Transverse colon (tissue), 4 donors: ENCODE measurements at regions not wholly inside any gene's neighbourhood (a gene's known extent, or its start where the extent isn't known, plus 50 kb on each side); places are given as distances from the start of the nearest gene placed in this dataset.

Experiments used
- DNase-seq: peaks from one replicate; pipeline ENCODE4 v3.0.0-alpha.2; 2019
- H3K27ac ChIP-seq, 4 donors: fragments of 200-600 bp; sonication (generic); 2 replicates each; pipeline ENCODE4 v1.5.1; 2016 to 2018; ENCODE audit warnings: inconsistent platforms in 4 of 4
- H3K27me3 ChIP-seq: fragments of 200-600 bp; sonication (generic); 2 replicates; pipeline ENCODE4 v1.5.1; 2017; ENCODE audit warnings: inconsistent platforms
- H3K36me3 ChIP-seq, 4 donors: fragments of 200-600 bp; sonication (generic); 2 replicates each; pipeline ENCODE4 v1.5.1; 2017 to 2019; ENCODE audit warnings: inconsistent platforms in 4 of 4
- H3K4me1 ChIP-seq, 4 donors: fragments of 200-600 bp; sonication (generic); 2 replicates each; pipeline ENCODE4 v1.5.1; 2017 to 2020; ENCODE audit warnings: inconsistent platforms in 4 of 4
- H3K4me3 ChIP-seq, 4 donors: fragments of 200-600 bp; sonication (generic); 1 replicate in 1 of 4; 2 replicates in 3 of 4; pipeline versions ENCODE4 v1.5.1 to v1.6.1; 2017 to 2019; ENCODE audit warnings: inconsistent platforms in 4 of 4
- H3K9me3 ChIP-seq, 2 donors: fragments of 200-600 bp; sonication (generic); 2 replicates each; pipeline ENCODE4 v1.5.1; 2017 to 2019; ENCODE audit warnings: inconsistent platforms in 2 of 2
- EP300 ChIP-seq: sonication (generic); formaldehyde crosslinking; IDR thresholded peaks from one replicate; pipeline ENCODE4 v1.6.1; 2017; ENCODE audit warnings: antibody characterized with exemption, low read depth
- POLR2A ChIP-seq: fragments of 450-650 bp; IDR thresholded peaks from one replicate; pipeline ENCODE4 v1.6.1; 2016; ENCODE audit warnings: antibody characterized with exemption, mild to moderate bottlenecking, moderate library complexity
- POLR2AphosphoS5 ChIP-seq, 3 donors: sonication (generic); formaldehyde crosslinking; IDR thresholded peaks; one replicate each; pipeline ENCODE4 v1.6.1; 2016; ENCODE audit warnings: antibody characterized with exemption in 3 of 3
- WGBS, 2 donors: methylation state at CpG; one replicate each; pipeline ENCODE4 v1.1.5; 2018; ENCODE audit warnings: low coverage in 1 of 2; 5-methylcytosine and 5-hydroxymethylcytosine counted together
- in situ Hi-C, 4 donors: fragments of 200-750 bp; cut with MboI; loops; one replicate each; pipeline versions ENCODE4 v1.15.0 to v1.15.1; 2017; ENCODE audit warnings: low sequenced_read_pairs in 3 of 4, low pct_ligation_motif_present in 1 of 4, low pct_unique_long_range_greater_than_20kb in 1 of 4
- intact Hi-C: fragments of 100-400 bp; cut with DNase I; formaldehyde crosslinking; loops from one replicate; pipeline ENCODE4 v1.15.1; 2023; ENCODE audit warnings: low total_unique reads
- TF ChIP-seq, protein P1 (sequence below), 5 experiments: fragments of 200-600 bp in 3 of 5; fragments of 450-650 bp in 2 of 5; sonication (generic) in 3 of 5; IDR thresholded peaks; 1 replicate in 2 of 5; 2 replicates in 3 of 5; pipeline ENCODE4 v1.5.1; 2016 to 2017; ENCODE audit warnings: antibody characterized with exemption in 5 of 5, inconsistent platforms in 3 of 5, mild to moderate bottlenecking in 2 of 5, moderate library complexity in 1 of 5

- Histone ChIP-seq H3K4me1 (peaks cover 0 to 58% (median 21%) of the 10 kb centered on the region in 4 donors), H3K27me3 (no peaks in the 10 kb centered on the region), H3K27ac (peak overlapping the region; percentile 75 to 82 (median 79)), H3K36me3 (no peaks in the 10 kb centered on the region), H3K4me3 (no peak overlapping the region), H3K9me3 (no peaks in the 10 kb centered on the region)
- TF ChIP-seq, protein P1, sequence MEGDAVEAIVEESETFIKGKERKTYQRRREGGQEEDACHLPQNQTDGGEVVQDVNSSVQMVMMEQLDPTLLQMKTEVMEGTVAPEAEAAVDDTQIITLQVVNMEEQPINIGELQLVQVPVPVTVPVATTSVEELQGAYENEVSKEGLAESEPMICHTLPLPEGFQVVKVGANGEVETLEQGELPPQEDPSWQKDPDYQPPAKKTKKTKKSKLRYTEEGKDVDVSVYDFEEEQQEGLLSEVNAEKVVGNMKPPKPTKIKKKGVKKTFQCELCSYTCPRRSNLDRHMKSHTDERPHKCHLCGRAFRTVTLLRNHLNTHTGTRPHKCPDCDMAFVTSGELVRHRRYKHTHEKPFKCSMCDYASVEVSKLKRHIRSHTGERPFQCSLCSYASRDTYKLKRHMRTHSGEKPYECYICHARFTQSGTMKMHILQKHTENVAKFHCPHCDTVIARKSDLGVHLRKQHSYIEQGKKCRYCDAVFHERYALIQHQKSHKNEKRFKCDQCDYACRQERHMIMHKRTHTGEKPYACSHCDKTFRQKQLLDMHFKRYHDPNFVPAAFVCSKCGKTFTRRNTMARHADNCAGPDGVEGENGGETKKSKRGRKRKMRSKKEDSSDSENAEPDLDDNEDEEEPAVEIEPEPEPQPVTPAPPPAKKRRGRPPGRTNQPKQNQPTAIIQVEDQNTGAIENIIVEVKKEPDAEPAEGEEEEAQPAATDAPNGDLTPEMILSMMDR (IDR thresholded peaks at IDR 0.05), result no peak
- TF ChIP-seq POLR2A (no peak), POLR2AphosphoS5 (IDR thresholded peaks at IDR 0.05) (no peak), EP300 (no peak)
- peak; percentile 57 for DNase-seq
- intact Hi-C loops (no loop called here), in situ Hi-C loops (no loop called here)
- WGBS, 2 donors, result 25 to 43% methylated on average over 4 to 8 of the region's 8 CpGs
Observed at GRCh38 chr21:15141261-15141970, 76.6 kb upstream of the NRIP1 start.

DNA sequence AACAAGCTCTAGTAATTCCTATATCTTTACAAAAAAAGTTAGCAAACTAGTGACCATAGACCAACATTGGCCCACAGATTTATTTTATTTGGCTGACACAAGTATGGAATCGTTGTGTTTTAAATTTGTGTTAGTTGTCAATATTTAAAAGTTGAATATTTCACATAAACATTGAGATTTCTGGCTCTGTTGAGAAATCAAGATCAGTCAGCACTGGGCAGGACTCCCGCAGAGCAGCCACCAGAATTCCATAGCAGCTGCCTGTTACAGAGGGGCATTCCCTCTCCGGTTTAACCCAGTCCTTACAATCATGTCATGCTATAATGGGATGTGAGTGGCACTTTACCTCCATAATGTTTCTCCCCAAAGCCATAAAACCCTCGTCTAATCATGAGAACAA, 79.2 kb upstream of the NRIP1 start:
- H3K27ac ChIP-seq, result no peak overlapping the region
- intact Hi-C loops, result no loop called here
- no peak overlapping the region for H3K4me3 ChIP-seq
- peaks cover 0 to 32% (median 15%) of the 10 kb centered on the region in 4 donors for H3K4me1 ChIP-seq
- in situ Hi-C loops, result no loop called here
- no peak for TF ChIP-seq POLR2AphosphoS5 (IDR thresholded peaks at IDR 0.05)
- TF ChIP-seq, protein P1 (IDR thresholded peaks at IDR 0.05), result no peak
- no peak for TF ChIP-seq POLR2A
- no peak for TF ChIP-seq EP300
- no peak for DNase-seq
- H3K27me3 ChIP-seq, result no peaks in the 10 kb centered on the region
- no peaks in the 10 kb centered on the region for H3K36me3 ChIP-seq
- no peaks in the 10 kb centered on the region for H3K9me3 ChIP-seq
- WGBS, 2 donors, result 67 to 79% methylated on average over 4 of the region's 4 CpGs

- Histone ChIP-seq H3K4me3 (no peak overlapping the region), H3K9me3 (no peaks in the 10 kb centered on the region), H3K36me3 (no peaks in the 10 kb centered on the region), H3K27ac (no peak overlapping the region), H3K27me3 (no peaks in the 10 kb centered on the region), H3K4me1 (peaks cover 0 to 6% (median 2%) of the 10 kb centered on the region in 4 donors)
- WGBS, 2 donors, result 62 to 69% methylated on average over 2 of the region's 2 CpGs
- in situ Hi-C loops, result no loop called here
- TF ChIP-seq POLR2AphosphoS5 (IDR thresholded peaks at IDR 0.05) (no peak), POLR2A (no peak), EP300 (no peak)
- TF ChIP-seq, protein P1 (IDR thresholded peaks at IDR 0.05), result no peak
- intact Hi-C loops, result no loop called here
- no peak for DNase-seq
Observed at GRCh38 chr21:15148437-15148836, 83.6 kb upstream of the NRIP1 start.

DNA sequence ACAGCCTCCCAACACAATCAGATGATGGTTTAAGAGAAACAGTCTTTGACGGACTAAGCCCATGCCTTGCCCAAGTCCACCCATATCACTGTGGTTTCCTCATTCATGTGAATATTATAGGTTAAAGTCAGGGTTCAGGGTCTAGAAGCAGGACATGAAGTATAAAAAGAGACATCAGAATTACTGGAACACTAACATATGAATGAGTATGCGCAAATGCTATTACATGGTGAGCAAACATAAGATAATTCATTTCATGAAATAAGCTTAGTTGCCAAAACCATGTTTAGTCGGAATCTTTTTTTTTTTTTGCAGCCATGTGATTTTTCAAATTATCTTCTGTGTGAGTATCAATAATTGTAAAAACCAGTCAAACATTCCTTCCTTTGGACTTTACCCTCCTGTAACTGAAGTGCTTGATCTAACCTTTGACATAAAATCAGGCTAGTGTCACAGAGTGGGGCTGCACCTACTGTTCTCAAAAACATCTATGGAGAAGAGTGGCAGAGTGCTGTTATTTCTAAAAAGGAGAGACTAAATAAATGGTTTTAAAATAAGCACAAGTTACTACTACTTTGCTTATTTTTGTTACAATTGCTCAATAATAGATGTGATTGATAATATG, 84.9 kb upstream of the NRIP1 start:
- intact Hi-C loops, result no loop called here
- WGBS, 2 donors, result 60 to 63% methylated on average over 3 of the region's 3 CpGs
- Histone ChIP-seq H3K4me1 (peaks cover 0 to 6% (median 2%) of the 10 kb centered on the region in 4 donors), H3K9me3 (no peaks in the 10 kb centered on the region), H3K27ac (no peak overlapping the region), H3K27me3 (no peaks in the 10 kb centered on the region), H3K36me3 (no peaks in the 10 kb centered on the region), H3K4me3 (no peak overlapping the region)
- no peak for DNase-seq
- TF ChIP-seq EP300, result no peak
- TF ChIP-seq, protein P1 (IDR thresholded peaks at IDR 0.05), result no peak
- TF ChIP-seq POLR2A, result no peak
- TF ChIP-seq POLR2AphosphoS5 (IDR thresholded peaks at IDR 0.05), result no peak
- in situ Hi-C loops, result no loop called here
